ENCODE measurements at regions not wholly inside any gene's neighbourhood (a gene's known extent, or its start where the extent isn't known, plus 50 kb on each side); places are given as distances from the start of the nearest gene placed in this dataset.

DNA sequence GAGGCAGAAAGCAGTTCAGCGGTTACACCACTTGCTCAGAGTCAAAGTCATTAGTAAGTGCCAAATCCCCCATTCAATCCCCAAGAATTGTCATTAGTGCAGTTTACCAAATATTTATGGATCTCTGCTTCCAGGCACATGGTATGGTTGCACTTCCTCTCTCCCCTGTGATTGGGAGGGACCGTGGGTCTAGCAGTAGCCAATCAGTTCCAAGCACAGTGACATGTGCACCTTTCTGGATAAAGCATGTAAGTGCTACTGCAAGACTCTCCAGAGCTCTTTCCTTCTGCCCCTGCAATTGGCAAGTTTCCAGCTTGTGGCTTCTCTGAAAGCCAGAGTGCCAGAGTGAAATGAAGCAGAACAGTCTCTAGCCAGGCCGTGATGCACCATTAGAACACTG, 85.3 kb upstream of the FLRT2 start:
- DNase-seq = peak; percentile 53

DNA sequence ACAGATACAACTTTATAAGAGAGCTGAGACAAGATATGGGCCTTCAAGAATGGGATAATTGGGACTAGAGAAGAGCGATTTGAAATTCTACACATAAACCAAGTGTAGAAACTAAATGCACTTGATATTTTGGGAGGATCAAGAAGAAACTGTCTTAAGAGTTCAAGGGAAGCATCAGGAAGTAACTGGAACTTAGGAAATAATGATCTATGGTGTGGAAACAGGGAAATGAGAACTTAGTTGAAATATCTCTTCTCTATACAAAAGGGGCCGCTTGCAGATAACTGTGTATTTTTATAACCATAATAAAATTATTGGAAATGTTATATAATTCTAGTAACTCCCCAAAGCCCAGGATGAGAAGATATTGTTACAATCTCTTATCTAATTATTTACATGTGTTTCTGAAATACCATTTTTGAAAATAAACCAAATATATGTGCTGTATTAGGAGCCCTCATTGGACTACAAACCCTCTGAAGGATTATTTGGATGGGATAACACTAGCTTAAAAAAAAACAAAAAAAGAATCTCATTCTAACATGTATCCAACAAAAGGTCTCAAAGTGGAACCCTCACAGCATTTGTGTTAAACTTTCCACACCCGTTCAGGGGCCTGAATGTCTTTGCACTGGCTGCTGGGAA, 84.7 kb upstream of the FLRT2 start:
- DNase-seq = no peak

DNA sequence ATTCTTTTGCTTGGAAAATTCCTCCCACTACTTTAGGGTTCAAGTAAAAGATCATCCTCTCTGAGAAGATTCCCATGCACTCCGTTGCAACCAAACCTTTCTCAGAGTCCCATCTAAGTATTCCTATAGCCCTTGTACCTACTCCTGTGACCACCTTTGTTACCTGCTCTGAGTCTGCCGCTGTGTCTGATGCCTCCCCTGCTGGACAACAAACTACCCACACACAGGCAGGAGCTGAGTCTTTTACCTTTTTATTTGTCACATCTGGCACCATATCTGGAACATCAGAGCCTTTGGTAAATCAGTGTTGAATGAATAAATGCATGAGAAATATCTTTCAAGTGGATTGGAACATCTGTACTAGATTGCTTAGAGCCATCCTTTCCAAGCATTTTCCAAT, 82.1 kb upstream of the FLRT2 start:
- DNase-seq = no peak

DNA sequence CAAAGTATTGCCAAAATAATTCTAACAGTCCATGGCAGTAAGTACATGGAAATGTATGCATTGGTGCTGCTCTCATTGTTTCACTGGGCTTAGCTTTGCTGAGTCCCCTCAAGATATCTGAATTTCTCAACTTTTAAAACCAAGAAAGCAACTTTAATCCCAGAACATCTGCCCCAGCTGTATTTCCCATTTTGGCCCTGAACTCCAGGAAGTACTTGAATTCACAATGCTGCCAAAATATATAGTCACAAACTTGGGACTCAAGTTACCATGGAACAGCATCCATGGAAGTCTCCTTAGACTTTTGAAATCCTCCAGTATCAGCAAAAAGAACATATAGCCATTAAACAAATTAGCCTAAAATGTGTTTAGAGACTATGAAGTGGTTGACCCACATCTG, 78.5 kb upstream of the FLRT2 start:
- no peak for DNase-seq

DNA sequence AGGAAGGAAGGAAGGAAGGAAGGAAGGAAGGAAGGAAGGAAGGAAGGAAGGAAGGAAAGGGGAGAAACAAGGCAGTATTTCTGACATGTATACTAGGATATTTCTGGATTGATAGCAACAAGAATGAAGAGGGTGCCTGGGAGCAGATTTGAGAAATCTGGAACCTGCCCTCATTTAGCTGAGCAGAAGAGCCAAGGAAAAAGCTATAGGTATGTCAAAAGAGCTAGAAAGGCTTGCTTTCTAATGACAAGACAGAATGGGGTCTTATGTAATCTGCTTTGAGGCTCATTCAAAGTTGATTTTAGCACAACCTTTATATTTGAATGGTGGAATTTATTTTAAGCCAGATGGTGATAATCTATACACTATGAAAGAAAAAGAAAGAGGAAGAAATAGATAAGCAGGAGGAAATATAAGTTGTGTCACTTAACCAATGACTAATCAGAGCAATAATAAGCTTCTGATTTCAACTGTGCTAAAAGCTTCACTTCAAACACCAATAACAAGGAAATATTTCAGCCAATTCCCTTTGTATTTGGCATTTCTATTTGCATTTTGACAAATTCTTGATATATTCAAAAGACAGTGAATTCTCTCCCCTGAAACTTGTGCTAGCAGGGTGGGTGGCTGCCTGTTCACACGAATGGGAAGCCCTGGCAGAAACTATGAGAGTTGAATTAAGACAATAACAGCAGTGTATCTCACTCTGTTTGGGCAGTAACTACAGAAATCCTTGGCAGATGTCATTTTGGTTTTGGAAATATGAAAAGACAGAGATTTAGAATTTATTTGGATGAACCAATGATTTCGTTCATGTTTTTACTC, 76.3 kb upstream of the FLRT2 start:
- no peak for DNase-seq

DNA sequence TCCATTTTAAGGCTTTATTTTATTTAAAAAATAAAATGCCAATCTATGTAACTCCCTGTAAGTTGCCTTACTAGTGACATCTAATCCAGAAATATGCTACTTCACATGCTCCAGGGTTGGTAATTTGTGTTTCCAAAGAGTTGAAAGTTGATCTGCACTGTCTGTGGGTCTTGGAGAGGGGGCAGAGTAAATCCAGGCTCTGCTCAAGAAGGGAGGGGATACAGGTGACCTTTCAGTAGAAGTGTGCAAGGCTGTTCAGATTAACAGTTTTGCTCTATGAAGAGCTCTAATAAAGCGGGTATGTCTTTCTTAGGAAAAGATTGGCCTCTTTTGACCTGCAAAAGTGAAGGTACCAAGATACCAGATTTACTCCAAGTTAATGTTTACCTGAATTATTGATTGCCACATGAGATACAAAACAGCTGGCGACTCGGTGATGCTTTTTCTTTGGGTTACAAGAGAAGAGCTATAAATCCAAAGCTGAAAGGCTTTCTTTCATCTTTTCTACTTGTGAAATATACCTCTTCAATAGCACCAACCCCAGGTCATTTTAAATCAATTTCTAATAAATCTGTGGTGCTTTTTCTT, 75.6 kb upstream of the FLRT2 start:
- DNase-seq = no peak

DNA sequence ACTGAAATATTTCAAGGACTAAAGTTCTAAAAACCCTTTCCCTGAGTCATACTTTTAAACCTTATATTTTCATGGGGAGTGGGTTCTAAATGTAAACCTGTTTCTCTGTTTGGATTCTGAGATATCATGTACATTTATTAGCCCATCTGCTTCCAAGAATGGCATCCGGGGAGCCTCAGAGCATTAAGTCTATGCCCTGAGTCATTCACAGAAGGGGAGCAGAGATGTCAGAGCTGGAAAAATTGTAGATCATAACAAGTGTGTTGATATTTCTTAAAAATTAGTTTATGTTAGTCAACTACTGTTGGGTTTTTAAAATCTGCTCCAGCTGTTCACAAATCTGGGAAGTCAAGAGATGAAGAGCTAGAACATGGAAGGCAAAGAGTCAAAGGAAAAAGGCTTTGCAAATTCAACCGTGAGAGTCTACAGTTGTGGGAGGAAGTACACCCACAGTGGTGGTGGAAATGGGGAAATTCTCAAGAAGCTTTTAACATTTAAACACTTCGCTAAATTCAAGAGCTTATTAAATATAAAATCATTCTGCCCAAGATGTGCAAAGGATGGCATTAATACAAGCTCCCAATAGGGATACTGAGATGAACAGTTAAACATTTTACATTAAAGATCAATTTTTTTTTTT, 70.5 kb upstream of the FLRT2 start:
- DNase-seq = no peak

DNA sequence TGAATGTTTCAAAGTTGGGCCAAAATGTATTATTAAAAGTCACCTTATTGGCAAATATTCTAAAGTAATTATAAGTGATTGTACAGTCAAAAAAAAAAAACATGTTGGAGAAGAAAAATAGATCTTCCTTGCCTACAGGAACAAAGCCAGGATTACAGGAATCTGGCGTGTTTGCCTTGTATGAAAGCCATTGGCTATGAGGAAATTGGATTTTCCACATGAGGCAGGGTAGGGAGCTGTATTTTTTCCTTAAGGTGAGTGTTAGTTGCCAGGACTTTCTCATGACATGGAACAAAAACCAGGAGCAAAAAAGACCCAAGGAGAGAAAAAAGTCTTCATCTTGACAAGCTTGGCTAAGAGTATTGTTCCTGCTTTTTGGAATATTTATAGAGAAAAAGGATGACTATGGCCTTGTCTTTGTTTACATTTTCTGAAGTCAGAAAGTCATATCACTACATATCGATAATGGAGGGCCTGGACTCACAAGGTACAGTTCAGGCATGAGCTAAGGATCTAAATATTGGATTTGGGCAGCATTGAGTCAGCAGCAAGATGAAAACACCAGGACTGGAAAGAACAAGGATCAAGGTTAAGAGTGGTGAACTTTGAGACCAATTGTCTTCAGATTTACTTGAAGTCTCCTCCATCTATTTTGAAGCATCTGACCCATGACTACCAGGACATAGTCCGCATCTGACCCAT, 68.4 kb upstream of the FLRT2 start:
- DNase-seq = no peak

DNA sequence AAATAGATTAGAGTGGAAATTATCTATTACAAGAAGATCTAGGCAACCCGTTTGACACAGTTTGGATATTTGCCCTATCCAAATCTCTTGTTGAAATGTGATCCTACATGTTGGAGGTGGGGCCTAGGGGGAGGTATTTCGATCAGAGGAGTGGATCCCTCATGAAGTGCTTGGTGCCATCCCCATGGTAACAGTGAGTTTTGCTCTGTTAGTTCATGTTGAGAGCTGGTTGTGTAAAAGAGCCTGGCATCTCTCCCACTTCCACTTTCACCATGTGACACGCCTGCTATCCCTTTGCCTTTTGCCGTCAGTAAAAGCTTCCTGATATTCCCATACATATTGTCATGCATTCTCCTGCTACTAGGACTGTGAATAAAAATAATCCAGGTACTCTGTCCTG, 66.4 kb upstream of the FLRT2 start:
- DNase-seq = peak; percentile 4

DNA sequence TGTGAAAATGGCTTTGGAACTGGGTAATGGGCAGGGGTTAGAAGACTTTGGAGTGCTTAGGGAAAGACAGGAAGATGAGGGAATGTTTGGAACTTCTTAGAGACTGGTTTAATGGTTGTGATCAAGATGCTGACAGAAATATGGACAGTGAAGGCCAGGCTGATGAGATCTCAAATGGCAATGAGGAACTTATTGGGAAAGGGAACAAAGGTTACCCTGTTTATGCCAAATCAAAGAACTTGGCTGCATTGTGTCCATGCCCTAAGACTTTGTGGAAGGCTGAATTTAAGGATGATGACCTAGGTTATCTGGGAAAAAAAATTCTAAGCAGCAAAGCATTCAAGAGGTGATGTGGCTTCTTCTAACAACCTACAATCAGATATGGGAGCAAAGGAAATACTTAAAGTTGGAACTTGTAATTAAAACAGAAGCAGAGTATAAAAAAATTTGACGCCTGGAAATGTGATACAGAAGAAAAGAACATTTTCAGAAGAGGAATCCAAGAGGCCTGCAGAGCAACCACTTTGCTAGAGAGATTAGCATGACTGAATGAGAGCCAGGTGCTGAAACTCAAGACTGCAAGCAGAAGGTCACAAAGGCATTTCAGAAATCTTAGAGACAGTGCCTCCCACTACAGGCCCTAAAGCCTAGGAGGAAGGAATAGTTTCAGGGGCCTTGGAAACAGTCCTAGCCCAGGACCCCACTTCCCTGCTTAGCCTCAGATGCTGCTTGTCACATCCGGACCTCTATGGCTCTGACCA, 65.6 kb upstream of the FLRT2 start:
- DNase-seq = no peak

DNA sequence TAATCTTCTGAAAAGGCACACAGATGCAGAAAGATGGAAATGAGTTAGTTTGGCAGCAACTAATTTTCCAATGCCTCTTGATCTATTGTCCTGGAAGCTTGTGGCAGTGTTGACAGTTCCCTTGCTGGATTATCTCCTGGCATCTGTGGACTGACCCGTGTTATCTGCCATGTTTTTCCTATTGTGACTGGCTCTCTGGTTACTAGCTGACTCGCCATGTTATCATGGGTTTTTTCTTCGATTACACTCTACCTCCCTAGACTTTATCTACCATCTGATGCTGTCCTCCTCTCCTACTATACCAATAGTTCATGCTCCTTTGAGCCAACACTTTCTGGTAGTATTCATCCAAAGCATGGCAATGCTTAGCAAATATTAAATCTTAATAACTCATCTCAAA, 63.3 kb upstream of the FLRT2 start:
- no peak for DNase-seq

DNA sequence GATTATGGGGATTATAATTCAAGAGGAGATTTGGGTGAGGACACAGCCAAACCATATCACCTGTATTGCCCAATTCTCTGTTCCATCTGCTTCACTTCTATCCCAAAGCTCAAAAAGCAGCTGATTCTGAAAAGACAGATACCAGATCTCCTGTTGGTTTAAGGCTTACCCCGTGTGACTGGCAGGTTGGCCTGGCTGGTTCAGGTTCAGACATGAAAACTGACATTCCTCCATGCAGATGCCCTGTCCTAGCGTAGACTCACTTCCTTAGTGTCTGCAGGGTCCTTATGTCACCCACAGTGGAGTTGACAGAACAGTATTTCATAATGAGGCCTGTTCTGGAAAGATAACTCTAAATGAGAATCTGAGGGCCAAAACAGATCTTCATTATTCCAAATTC, 61.1 kb upstream of the FLRT2 start:
- no peak for DNase-seq

DNA sequence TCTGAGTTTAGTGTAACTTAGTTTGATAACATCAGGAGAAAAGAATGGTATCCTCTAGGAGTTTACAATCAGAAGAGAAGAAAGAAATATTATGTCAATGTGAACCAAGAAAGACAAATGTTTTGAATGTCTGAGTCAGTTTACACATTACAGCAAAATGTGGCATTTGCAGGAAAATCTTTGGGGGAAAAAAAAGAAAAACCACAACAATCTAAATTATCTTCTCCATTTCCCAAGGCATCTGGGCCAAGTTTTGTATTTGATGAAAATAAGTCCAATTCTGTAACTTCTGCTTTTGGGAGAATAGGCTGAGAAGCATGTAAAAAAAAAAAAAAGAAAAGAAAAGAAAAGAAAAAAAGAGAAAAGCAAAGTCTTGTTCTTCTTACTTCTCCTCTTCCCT, 58.8 kb upstream of the FLRT2 start:
- DNase-seq = no peak

DNA sequence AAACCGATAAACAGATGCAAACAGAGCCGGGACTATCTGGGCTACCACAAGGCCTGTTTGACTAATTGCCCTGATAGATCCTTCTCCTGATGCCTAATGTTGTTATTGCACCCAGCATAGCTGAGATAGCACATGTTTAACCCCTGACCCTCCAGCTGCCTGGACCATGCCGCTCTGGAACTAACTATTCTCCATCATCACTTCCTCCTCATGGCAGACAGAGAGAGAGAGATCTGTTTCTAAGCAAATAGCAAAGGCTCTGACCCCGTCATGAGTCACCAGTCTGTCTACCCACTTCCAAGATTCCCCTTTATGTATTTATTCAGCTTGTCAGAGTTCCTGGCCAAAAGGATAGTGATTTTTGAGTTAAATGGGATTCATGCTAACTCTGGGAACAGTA, 58.2 kb upstream of the FLRT2 start:
- no peak for DNase-seq

DNA sequence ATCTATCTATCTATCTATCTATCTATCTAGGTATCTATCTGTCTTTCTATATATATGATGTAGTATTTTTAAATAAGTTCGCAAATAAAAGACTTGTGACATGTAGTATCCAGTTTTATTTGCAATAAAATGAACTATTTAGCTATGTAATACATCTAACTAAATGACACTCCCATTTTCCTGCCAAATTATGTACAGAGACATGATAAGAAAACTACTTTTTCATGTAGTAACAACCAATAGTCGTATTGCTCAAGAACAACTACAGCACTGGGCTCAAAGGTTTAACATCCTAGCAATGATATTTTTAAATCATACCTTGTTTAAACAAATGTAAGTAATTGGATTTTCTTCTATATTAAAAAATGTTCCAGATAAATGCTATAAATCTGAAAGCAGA, 55.5 kb upstream of the FLRT2 start:
- DNase-seq = no peak

DNA sequence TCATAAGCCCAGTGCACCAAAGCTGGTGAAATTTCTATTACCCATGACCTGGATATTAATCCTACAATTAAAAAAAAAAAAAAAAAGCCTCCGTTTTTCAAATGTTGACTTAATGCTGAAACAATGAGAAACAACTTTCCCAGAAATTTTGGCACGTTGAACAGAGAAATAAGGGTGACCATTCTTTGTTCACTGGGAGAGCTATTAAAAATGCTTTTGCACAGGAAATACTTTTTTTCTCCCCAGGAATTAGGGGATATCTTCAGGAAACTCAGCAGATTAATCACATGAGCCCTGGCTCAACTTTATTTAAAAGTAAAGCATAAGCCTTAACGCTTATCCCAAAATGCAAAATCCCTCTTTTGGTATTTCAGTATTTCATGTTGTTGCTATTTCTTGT, 54.8 kb upstream of the FLRT2 start:
- DNase-seq = no peak

DNA sequence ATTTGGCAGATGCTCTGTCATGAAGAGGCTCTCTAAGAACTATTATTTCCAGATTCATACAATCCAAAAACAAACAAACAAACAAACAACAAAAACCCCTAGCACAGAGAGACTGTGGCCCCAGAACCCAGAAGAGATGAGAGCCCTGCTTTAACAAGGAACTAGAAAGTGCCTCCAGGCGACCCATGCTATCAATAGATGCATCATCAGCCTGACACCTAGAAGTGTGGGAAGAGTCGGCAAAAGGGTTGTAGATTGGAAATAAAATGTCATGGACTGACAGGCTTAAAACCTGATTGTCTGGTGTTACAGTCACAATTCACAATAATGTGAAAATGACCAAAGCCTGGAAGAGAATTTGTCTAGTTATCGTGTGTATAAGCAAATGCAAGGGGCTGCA, 50.6 kb upstream of the FLRT2 start:
- DNase-seq = no peak

DNA sequence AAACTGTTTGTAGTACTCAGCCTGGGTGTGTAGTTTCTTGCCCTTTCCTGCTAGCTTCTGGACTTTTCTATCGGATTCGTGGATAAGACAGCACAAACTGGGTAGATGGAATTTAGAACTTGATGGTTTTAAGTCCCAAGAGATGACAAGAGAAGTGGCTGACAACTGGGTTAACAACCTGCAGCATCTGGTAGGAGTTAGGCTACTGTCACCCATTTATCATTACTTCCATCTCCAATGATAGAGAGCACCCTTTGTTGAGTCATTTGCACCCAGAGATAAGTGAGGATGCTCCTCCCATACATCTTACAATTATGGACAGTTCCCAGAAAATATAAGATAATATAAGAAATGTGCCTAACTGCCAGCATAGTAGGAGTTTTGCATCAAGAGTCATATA, 50.2 kb upstream of the FLRT2 start:
- no peak for DNase-seq
